ENCODE measurements at regions not wholly inside any gene's neighbourhood (a gene's known extent, or its start where the extent isn't known, plus 50 kb on each side); places are given as distances from the start of the nearest gene placed in this dataset.

DNA sequence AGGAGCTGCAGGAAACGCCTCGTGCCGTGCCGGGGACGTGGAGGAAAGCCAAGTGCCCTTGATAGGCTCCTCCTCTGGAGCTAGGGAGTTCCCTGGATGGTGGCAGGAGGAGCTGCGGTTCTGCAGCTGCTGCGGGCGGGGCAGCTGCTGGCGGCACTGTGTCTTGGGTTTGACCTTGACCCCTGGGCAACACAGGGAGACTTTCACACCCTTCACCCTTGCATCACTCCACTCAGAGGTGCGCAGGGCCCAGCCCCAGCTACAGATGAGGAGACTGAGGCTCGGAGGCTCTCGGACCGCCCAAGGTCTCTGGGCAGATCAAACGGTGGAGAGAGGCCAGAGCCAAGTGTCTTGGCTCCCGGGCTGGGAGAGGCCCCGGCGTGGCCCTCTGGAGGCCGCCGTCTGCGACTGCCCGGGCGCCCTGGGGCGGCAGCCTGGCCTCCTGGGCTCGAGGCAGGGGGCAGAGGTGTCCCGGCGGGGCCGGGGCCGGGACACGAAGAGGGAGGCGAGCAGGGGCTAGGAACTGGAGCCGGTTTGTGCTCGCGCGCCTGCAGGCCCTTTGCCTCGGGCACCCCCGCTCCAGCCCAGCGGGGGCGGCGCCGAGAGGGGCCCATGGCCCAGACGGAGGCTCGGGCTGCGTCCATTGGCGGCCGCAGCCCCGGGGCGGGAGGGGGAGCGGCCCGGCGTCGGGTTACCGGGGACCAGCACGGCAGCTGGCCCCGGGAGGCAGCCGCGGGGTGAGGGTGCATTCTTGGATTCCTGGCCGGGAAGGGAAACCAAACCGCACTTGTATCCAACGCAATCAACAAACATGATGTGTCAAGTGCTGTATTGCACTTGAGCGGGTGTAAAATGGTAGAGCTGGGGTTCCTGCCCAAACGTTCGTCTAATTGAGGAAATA lies 129.6 kb upstream of the SLC1A4 start:
- DNase-seq = peak; percentile 69

DNA sequence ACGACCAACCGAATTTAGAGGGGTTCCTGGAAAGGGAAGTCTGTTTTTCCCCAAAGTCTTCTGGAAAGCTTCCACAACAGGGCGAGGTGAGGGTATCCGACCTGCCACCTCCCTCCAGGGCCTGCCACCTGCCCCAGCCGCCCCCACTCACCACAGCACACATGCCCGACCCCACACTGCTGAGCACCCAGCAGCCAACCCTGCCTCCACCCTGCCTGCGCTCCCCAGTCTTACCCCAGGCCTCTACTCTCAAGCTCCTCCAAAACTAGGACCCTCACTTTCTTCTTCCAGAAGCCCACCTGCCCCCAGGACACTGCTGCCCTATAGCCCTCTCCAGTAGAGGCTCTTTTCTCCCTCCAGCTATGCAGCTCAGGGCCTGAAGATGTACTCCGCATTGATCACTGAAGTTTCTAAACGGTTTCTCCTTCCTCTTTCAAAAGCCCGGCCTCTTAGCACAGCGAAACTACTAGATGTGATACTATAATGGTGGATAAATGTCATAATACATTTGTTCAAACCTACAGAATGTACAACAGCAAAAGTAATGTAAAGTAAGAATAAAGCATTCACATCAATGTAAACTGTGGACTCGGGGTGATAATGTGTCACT lies 128.8 kb upstream of the SLC1A4 start:
- DNase-seq = no peak

DNA sequence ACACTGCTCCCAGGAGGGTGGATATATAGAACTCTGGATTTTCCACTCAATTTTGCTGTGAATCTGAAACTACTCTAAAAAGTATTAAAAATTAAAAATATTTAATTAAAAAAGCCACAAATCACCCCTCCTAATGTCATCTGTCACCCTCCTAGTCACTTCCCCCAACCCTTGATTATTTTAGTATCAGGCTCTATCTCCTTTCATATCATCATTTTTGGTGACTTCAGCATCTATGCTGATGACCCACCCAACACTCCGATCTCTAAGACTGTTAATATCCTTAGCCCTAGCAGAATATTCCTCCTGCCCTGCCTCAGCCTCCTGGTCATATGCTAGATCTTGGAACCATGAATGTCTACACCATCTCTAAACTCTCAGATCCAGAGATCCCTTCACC lies 128.3 kb upstream of the SLC1A4 start:
- no peak for DNase-seq

DNA sequence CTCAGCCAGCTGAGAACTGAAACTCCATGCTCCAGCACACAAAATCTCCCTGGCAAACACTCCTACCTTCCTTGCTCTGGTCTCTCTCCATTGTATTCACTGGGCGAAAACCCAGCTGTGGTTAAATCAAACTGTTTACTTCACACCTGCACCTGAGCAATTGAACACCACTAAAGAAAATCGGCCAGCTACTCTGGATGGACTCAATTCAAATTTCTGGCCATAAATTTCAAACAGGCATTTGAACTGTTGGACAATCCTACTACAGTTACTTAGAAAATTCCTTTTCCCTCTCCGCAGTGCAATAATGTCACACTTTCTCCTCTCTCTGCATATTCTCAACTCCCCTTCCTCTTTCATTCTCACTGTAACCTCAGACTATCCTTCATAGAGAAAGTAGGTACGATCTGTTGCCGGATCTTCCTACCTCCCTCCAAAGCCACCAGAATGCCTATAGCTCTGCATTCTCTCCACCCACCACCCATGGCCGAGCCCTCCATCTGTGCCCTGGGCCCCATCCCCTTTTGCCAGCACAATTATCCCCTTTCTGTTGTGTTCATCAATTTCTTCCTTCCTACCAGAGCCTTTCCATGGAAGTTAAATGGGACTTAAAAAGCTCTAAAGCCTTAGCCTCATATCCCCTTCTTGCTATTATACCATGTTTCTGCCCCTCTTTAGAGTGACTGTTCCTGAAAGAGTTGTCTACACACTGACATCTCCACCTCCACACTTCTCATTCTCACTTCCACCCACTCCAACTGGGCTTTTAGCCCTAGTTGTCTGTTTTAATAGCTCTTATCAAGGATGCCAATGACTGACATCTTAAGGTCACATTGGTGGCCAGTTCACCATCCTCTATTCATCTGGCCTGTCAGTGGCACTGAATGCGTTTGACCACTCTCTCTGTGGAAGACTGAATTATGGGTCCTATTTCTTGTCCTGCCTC lies 127.5 kb upstream of the SLC1A4 start:
- DNase-seq = no peak

DNA sequence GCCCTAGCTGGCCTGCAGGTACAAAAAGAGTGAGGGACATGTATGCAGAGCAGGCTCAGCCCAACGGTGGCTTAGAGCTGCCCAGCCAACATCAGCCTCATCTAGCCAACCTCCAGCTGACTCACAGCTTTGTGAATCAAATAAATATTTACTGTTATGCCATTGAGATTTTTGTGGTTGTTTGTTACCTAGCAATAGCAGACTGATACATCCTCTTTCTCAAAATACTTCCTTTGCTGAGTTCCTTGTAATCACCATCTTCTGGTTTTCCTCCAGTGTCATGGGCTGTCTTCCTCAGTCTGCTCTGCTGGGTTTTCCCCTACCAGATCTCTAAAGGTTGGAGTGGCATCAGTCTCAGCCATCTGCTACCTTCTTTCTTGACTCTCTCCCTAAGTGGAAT lies 126.6 kb upstream of the SLC1A4 start:
- DNase-seq = no peak

DNA sequence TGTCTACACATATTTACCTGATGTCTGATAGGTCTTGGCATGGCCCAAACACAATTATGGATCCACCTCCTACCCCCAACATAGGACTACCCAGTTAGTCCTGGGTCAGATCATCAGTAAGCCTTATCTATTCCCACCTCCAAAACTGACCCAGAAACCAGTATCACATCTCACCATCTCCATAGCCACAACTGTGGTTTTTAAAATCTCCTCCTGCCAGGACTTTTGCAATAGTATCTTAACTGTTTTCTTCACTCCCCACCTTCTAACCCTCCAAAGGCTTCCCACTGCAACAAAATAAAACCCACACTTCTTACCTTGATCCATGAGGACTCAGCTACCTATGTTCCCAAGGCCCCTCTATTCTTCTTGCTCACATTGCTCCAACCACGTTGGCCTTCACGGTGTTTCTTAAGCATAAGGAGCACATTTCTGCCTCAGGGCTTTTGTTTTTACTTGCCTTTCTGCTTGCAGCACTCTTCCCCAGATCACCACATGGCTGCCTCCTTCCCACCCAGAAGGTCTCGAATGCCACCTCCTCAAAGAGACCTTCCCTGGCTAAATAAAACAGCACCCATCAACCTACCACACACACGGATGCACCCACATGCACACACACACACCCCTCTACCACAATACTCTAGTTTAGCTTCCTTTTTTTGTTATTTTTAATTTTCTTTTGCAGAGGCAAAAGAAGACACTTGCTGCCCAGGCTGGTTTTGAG lies 125.9 kb upstream of the SLC1A4 start:
- DNase-seq = no peak

DNA sequence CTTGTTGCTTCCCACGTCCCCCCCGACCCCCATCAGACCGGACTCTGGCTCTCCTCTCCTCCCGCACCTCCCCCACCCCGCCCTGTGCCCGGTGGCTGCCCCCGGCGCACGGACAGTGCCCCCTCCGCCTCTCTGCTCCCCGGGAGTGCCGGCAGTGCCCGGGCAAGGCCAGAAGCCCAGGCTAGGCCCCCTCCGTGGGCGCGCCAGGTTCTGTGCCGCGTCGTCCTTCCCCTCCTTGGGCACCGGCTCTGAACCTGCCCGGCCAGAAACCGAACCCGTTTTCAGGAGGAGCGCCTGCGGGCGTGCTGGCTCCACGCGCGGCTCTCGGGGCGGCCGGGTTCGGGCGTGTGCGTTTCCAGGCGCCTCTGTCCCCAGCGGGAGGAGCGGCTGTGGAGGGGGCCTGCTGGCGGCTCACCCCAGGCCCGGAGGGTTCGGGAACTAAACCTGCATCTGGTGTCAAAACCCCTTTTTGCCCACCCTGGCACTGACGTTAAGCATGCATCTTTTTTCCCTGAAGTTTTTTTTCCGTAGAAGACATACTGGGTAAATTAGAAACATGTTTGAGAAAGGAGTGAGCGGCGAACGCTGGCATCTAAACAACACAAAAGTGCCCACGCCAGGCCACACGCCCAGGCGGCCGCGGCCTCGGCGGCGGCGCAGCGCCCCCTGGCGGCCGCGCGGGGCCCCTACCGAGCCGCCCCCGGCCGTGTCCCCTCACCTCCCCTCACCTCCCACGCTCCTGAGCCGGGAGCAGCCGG lies 123.9 kb upstream of the SLC1A4 start:
- DNase-seq = peak; percentile 31

DNA sequence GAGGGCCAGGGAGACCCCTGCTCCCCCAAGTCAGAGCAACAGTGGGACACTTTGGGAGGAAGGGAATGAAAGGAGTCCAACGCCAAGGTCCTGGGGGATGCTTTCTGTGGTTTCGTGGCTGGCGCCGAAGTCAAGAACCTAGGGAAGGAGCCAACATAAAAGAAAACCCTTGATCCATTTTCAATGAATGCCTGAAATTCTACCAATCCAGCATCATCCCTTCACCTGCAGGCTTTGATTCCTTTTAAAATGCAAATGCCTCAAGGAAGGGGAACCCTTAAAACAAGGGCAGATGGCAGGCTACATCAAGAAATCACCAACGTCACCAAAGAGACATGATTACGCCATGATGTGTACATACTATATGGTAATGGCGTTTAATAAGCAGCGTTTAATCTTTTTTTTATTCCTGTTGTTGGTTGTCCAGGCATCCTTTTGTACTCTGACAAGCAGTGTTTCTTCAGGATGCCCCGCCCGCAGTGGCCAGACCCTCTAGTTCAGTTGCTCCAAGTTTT lies 123.3 kb upstream of the SLC1A4 start:
- DNase-seq = no peak

DNA sequence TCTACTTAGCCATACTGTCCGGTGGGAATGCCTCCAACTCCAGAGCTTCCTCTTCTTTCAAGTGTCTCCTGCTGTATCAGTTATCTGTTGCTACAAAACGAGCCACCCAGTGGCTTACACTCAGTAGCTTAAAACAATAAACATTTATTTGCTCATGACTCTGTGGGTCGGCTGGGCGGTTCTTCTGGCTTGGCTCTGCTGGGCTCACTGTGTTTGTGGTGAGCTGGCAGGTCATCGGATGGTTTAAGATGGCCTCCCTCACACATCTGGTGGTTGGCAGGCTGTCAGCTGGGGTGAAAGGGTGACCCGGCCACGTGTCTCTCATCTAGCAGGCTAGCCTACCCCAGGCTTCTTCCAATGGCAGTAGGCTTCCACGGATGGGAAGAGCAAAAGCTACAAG lies 122.4 kb upstream of the SLC1A4 start:
- DNase-seq = no peak

DNA sequence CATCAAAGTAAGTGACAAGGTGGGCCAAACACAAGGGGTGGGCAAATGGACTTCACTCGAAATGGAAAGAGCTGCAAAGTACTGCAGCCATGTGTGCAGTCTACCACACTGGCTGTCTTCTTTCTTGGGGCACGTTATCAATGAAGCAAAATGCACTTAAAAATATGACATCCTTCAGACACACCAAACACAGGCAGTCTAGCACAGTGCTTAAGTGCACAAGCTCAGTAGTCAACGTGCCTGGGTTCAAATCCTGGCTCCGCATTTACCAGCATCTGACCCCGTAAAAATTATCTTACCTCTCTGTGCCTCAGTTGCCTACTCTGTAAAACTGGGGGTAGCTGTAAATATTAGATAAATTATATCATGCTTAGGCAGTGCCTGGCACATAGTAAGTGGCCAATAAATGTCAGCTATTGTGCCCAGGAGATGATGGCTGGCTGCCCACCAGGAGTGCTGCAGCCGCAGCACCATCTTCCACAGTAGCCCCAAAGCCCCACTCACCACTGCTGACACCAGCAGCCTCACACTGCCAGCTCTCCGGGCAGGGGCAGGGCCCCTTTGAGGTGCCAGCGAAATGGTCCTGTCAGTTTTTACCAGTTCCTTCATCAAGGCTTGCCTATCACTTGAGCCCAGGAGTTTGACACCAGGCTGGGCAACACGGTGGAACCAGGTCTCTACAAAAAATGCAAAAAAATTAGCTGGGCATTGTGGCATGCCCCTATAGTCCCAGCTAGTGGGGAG lies 121.8 kb upstream of the SLC1A4 start:
- no peak for DNase-seq

DNA sequence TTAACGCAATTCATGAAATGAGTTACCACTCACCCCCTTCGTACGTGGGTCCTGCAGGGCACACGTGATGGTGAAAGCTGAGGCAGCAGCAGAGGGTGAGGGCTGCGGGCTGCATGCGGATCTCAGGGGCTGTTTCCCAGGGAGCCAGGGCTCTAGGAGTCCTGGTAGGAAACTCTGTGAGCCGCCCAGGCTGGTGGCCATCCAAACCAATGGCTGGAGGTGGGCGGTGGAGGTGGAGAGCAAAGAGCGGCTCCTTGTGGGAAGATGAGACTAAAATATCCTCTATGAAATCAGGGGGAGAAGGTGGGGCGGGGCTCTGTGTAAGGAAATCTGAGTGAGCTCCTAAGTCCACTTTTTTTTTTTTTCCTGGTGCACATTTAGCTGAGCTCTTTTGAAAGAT lies 120.1 kb upstream of the SLC1A4 start:
- no peak for DNase-seq

DNA sequence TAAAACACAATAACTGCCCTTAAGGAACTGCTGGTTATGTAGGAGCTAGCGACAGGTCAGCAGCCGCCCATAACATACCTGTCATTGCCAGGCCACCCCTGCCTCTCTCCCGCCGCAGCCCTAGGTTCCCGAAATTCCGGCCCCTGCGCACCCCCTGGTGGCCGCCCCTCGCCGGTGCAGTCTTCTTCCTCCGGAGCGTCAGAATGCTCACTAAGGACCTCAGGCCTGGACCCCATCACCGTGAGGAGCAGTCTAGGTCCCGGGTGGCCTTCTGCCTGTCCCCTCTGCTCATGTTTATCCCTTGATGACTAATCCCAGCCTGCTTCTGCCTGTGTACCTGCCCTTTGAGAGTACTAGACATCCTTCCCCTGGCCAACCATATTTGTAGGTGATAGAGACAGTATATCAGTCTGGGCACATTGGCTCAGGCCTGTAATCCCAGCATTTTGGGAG lies 115.7 kb upstream of the SLC1A4 start:
- no peak for DNase-seq

DNA sequence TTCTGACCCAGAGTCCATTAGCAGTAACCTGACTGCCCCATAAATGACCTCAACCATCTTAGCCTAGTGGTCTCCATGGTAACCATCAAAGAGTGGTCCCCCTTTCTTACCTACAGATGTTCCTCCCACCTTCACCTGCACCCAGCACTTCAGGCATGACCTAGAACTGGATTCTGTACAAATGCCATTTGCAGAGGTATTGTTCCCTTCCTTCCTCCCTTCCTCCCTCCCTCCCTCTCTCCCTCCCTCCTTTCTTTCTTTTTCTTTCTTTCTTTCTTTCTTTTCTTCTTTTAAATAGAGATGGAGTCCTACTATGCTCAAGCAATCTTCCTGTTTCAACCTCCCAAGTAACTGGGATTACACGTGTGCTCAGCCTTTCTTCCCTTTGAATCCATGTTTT lies 114.6 kb upstream of the SLC1A4 start:
- DNase-seq = no peak

DNA sequence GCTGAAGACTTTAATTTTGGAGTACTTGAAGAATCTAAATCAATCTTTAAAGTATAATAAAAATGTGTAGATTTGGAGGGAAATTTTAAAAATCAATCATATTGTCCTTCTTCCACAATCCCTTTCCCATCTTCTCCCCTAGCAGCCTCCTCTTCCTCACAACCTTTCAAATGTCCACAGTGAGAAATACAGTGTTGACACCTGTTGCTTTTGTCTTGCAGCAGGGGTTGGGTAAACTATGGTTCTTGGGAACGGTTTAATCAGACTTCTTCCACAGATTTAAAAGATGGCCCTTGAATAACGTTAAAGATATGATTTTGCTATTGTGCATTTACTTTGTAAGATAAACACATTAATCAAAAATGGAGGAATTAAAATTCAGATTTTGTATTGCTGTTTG lies 113.8 kb upstream of the SLC1A4 start:
- no peak for DNase-seq

DNA sequence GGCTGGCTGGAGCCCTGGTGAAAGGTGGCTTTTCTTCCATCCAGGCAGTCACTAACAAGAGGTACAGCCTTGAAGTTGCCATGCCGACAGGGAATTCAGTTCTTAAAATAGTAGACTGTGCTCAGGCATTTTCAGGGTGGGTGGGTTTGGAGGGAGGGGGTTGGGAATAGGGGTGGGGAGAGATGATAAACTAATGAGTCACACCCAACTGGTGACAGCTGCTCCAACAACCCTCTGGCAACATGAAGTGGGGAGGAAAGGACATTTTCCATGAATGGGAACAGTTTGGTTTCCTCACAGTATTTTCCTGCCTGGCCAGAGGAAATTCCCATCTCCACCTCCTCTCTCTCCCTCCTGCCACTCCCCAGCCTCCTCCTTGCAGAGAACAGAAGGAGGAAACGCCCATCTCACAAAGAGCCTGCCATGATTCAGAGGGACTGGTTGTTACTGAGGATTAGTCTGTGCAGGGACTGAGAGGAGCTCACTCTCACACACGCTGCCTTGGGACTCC lies 113.0 kb upstream of the SLC1A4 start:
- peak; percentile 40 for DNase-seq

DNA sequence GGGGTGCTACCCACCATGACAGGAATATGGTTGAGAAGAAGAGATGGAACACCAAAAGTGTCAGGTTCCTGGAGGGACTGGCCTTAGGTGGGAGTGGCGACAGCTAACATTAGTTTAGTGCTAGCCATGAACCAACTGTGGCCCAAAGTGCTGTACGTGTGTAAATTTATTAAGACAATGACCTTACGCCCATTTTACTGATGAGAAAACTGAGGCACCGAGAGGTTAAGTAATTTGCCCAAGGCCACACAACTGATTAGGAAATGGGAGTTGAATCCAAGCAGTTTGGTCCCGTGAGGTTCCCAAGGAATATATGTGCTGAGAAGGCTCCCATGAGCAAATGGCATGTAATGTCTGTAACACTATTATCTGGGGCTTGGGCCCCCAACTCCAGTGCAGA lies 109.5 kb upstream of the SLC1A4 start:
- DNase-seq = no peak

DNA sequence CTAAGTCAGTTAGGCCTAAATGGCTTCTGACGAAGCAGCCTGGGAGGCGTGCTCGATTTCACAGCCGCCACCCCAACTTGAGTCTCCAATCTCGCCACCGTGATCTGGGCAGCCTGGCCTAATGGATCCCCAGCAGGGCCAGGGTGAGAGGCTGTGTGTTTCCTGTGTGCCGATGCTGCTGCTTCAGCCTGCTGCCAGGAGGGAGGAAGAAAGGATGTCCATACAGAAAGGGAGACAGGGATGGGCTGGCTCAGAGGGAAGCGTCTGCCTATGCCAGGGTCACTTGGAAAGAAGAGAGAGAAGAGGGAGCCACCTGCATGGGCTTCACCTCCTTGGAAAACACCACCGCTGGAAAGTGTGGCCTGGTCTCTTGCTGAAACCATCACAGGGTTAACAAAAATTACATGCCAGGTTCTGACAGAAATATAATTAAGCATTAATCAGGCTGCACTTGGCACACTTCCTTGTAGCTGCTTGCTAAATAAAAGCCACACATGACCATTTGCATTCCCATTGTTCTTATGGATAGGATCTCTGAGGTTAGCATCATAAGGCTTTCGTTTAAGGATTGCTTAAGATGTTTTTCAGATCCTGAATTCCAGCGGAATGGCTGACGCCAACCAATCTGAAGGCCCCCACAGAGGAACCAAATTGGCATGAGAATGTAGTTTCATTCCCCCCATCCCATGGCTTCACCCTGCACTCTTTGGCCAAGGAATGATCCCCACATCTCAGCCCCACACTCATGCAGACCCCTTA lies 108.8 kb upstream of the SLC1A4 start:
- DNase-seq = no peak

DNA sequence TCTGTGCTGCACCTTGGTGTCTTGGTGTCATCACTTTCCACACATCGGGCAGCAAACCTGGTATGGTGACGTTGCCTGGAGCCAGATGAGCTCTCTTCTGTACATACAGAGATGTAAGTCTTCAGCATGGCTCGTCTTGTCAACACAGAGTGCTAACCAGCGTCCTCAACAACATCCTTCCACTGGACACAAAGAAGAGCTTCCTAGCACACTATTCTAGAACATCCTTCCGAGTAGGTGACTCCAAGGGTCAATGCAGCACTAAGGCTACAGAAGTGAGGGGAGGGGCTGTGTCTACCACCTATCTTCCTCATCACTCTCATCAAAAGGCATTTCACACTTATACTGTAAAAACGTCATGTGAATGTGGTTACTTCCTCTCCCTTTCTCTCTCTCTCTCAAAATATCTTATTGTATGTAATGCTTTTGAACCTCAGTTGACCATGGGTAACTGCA lies 108.1 kb upstream of the SLC1A4 start:
- no peak for DNase-seq

DNA sequence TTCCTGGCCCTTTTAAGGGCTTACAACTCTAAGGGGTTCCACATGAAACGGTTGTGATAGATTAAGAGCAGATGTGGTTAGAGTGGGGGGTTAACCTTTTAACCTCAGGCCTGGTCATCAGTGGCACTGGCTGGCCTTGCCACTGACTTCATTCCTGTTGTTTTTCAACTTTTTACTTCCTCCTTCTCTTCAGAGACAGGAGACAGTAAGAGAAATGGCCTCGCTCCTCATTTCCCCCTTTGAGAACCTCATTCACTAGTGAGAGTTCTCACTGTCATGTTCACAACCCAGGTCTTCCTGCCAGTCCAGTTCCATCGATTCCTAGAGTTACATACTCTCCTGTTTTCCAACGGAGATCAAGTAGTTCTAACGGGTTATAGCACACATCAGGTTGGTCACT lies 101.6 kb upstream of the SLC1A4 start:
- DNase-seq = no peak
